ENCODE measurements at regions not wholly inside any gene's neighbourhood (a gene's known extent, or its start where the extent isn't known, plus 50 kb on each side); places are given as distances from the start of the nearest gene placed in this dataset.

DNA sequence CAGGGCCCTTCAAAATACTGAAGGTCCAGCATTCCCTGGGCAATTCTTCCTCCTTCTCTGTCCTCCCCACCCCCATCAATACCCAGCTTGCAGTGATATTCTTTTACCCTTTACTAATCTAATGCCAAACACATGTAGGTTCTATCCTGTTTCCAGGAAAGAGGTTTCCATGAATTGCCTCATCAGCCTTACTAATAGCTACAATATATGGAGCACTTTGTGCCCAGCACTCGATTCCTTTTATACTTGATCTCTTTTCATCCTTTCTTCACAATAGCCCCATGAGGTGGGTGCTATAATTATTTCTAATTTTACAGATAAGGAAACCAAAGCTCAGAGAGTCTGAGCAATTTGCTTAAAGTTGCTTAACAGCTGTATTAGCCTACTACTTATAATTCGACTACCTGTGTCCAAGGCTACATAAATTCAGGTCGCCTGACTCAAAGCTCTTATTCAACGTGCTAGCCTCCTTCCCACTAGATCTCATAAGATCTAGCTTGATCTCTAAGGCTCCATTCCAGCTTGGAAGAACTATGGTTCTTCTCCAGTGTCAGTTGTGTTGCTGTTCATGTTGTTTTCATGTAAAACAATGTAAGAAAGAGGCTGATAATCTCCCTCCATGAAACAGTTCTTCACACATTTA is 229.6 kb upstream of the PGRMC2 start (continued):
- no peak for TF ChIP-seq ZNF589 (CRISPR knock-in tag; IDR thresholded peaks at IDR 0.05; ENCODE audit: low read depth)
- TF ChIP-seq PHF20 (IDR thresholded peaks at IDR 0.05; ENCODE audit: partially characterized antibody): no peak
- no peak for TF ChIP-seq MCM5 (IDR thresholded peaks at IDR 0.05; ENCODE audit: low read depth)
- TF ChIP-seq HDGF (IDR thresholded peaks at IDR 0.05): no peak
- TF ChIP-seq, protein P1, sequence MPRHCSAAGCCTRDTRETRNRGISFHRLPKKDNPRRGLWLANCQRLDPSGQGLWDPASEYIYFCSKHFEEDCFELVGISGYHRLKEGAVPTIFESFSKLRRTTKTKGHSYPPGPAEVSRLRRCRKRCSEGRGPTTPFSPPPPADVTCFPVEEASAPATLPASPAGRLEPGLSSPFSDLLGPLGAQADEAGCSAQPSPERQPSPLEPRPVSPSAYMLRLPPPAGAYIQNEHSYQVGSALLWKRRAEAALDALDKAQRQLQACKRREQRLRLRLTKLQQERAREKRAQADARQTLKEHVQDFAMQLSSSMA (CRISPR knock-in tag; IDR thresholded peaks at IDR 0.05): no peak
- no peak for TF ChIP-seq TRIM28 (IDR thresholded peaks at IDR 0.05)
- TF ChIP-seq, protein P2, sequence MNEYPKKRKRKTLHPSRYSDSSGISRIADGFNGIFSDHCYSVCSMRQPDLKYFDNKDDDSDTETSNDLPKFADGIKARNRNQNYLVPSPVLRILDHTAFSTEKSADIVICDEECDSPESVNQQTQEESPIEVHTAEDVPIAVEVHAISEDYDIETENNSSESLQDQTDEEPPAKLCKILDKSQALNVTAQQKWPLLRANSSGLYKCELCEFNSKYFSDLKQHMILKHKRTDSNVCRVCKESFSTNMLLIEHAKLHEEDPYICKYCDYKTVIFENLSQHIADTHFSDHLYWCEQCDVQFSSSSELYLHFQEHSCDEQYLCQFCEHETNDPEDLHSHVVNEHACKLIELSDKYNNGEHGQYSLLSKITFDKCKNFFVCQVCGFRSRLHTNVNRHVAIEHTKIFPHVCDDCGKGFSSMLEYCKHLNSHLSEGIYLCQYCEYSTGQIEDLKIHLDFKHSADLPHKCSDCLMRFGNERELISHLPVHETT (CRISPR knock-in tag; conservative IDR thresholded peaks at IDR 0.05 in 1 of 2, IDR thresholded peaks at IDR 0.05 in 1 of 2): no peak
- TF ChIP-seq RBM17 (IDR thresholded peaks at IDR 0.05; ENCODE audit: borderline replicate concordance, low read depth, low read length): no peak
- TF ChIP-seq CBX3 (IDR thresholded peaks at IDR 0.05; ENCODE audit: borderline replicate concordance in 1 of 2, low read length in 2 of 2): no peak
- no peak for TF ChIP-seq HCFC1 (IDR thresholded peaks at IDR 0.05; ENCODE audit: low read depth, low read length)
- TF ChIP-seq TSC22D4 (tag; IDR thresholded peaks at IDR 0.05): no peak
- TF ChIP-seq ZSCAN32 (CRISPR knock-in tag; IDR thresholded peaks at IDR 0.05): no peak
- no peak; the same call in 1 of the 2 replicates for TF ChIP-seq NCOA1 (IDR thresholded peaks at IDR 0.05; ENCODE audit: low read depth)
- TF ChIP-seq CTBP1 (IDR thresholded peaks at IDR 0.05; ENCODE audit: borderline replicate concordance): peak; percentile 10
- TF ChIP-seq, protein P3, sequence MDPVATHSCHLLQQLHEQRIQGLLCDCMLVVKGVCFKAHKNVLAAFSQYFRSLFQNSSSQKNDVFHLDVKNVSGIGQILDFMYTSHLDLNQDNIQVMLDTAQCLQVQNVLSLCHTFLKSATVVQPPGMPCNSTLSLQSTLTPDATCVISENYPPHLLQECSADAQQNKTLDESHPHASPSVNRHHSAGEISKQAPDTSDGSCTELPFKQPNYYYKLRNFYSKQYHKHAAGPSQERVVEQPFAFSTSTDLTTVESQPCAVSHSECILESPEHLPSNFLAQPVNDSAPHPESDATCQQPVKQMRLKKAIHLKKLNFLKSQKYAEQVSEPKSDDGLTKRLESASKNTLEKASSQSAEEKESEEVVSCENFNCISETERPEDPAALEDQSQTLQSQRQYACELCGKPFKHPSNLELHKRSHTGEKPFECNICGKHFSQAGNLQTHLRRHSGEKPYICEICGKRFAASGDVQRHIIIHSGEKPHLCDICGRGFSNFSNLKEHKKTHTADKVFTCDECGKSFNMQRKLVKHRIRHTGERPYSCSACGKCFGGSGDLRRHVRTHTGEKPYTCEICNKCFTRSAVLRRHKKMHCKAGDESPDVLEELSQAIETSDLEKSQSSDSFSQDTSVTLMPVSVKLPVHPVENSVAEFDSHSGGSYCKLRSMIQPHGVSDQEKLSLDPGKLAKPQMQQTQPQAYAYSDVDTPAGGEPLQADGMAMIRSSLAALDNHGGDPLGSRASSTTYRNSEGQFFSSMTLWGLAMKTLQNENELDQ (CRISPR knock-in tag; IDR thresholded peaks at IDR 0.05; ENCODE audit: borderline replicate concordance): no peak
- no peak for TF ChIP-seq KDM4B (IDR thresholded peaks at IDR 0.05; ENCODE audit: borderline replicate concordance in 2 of 2, low read depth in 1 of 2)
- no peak for TF ChIP-seq NFIC (IDR thresholded peaks at IDR 0.05)
- no peak for TF ChIP-seq ILK (tag; IDR thresholded peaks at IDR 0.05; ENCODE audit: borderline replicate concordance, low read depth)
- TF ChIP-seq, protein P4, sequence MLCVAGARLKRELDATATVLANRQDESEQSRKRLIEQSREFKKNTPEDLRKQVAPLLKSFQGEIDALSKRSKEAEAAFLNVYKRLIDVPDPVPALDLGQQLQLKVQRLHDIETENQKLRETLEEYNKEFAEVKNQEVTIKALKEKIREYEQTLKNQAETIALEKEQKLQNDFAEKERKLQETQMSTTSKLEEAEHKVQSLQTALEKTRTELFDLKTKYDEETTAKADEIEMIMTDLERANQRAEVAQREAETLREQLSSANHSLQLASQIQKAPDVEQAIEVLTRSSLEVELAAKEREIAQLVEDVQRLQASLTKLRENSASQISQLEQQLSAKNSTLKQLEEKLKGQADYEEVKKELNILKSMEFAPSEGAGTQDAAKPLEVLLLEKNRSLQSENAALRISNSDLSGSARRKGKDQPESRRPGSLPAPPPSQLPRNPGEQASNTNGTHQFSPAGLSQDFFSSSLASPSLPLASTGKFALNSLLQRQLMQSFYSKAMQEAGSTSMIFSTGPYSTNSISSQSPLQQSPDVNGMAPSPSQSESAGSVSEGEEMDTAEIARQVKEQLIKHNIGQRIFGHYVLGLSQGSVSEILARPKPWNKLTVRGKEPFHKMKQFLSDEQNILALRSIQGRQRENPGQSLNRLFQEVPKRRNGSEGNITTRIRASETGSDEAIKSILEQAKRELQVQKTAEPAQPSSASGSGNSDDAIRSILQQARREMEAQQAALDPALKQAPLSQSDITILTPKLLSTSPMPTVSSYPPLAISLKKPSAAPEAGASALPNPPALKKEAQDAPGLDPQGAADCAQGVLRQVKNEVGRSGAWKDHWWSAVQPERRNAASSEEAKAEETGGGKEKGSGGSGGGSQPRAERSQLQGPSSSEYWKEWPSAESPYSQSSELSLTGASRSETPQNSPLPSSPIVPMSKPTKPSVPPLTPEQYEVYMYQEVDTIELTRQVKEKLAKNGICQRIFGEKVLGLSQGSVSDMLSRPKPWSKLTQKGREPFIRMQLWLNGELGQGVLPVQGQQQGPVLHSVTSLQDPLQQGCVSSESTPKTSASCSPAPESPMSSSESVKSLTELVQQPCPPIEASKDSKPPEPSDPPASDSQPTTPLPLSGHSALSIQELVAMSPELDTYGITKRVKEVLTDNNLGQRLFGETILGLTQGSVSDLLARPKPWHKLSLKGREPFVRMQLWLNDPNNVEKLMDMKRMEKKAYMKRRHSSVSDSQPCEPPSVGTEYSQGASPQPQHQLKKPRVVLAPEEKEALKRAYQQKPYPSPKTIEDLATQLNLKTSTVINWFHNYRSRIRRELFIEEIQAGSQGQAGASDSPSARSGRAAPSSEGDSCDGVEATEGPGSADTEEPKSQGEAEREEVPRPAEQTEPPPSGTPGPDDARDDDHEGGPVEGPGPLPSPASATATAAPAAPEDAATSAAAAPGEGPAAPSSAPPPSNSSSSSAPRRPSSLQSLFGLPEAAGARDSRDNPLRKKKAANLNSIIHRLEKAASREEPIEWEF (CRISPR knock-in tag; IDR thresholded peaks at IDR 0.05): no peak
- TF ChIP-seq SUPT5H (IDR thresholded peaks at IDR 0.05): 0 out of 2 replicates have a peak, but pooled peaks have one; percentile 28
